KMS-11 (cell line): ENCODE measurements at regions not wholly inside any gene's neighbourhood (a gene's known extent, or its start where the extent isn't known, plus 50 kb on each side); places are given as distances from the start of the nearest gene placed in this dataset.
"Not testable (repeated sequence)": the region's sequence is repeated elsewhere in the genome, so short reads cannot be mapped to it uniquely, and the experiment has no call there.

Experiments used
- H2AFZ ChIP-seq: fragments of 200-600 bp; sonication (generic); 2 replicates; pipeline ENCODE4 v1.6.1; 2016; ENCODE audit warnings: antibody characterized with exemption, mixed run types, low read depth
- H3K27ac ChIP-seq: fragments of 200-600 bp; sonication (generic); 2 replicates; pipeline ENCODE4 v1.6.1; 2016; ENCODE audit warnings: mild to moderate bottlenecking, mixed run types
- H3K27me3 ChIP-seq: fragments of 200-600 bp; sonication (generic); 2 replicates; pipeline ENCODE4 v1.6.1; 2017; ENCODE audit warnings: mild to moderate bottlenecking, low read depth, mixed run types, moderate library complexity; ENCODE audit not compliant: insufficient read depth
- H3K36me3 ChIP-seq: fragments of 200-600 bp; sonication (generic); 2 replicates; pipeline ENCODE4 v1.6.1; 2017; ENCODE audit warnings: mild to moderate bottlenecking, mixed run types; ENCODE audit not compliant: insufficient read depth
- H3K4me1 ChIP-seq: fragments of 200-600 bp; sonication (generic); 2 replicates; pipeline ENCODE4 v1.6.1; 2016; ENCODE audit warnings: mild to moderate bottlenecking, low read depth, mixed run types; ENCODE audit not compliant: poor library complexity, severe bottlenecking
- H3K4me2 ChIP-seq: fragments of 200-600 bp; sonication (generic); 2 replicates; pipeline ENCODE4 v1.7.0; 2016; ENCODE audit warnings: mild to moderate bottlenecking, mixed run types
- H3K4me3 ChIP-seq: fragments of 200-600 bp; sonication (generic); IDR thresholded peaks from 2 replicates; pipeline ENCODE4 v1.6.1; 2017; ENCODE audit warnings: low read depth, low read length, mixed read lengths; ENCODE audit not compliant: insufficient read depth
- H3K79me2 ChIP-seq: fragments of 200-600 bp; sonication (generic); 2 replicates; pipeline ENCODE4 v1.6.1; 2016; ENCODE audit warnings: low read depth, mixed run types; ENCODE audit not compliant: insufficient read depth
- H3K9ac ChIP-seq: fragments of 200-600 bp; sonication (generic); 2 replicates; pipeline ENCODE4 v1.6.1; 2016; ENCODE audit warnings: mild to moderate bottlenecking, mixed run types
- H4K20me1 ChIP-seq: fragments of 200-600 bp; sonication (generic); 2 replicates; pipeline ENCODE4 v1.6.1; 2016; ENCODE audit warnings: mild to moderate bottlenecking, mixed run types; ENCODE audit not compliant: insufficient read depth
- CTCF ChIP-seq: fragments of 200-600 bp; sonication (generic); conservative IDR thresholded peaks from 2 replicates; pipeline ENCODE4 v1.6.1; 2017; ENCODE audit warnings: low read depth, mild to moderate bottlenecking, antibody characterized with exemption, low read length, moderate library complexity, mixed read lengths

GRCh38 chr3:139135657-139136056, 91.0 kb upstream of the PRR23C start:
- no peak for TF ChIP-seq CTCF
- no peaks in the 10 kb centered on the region for H4K20me1 ChIP-seq
- H3K4me3 ChIP-seq = no peak overlapping the region
- H3K27ac ChIP-seq = no peak overlapping the region
- no peaks in the 10 kb centered on the region for H3K36me3 ChIP-seq
- no peak overlapping the region for H3K4me2 ChIP-seq
- H2AFZ ChIP-seq = no peak overlapping the region
- H3K27me3 ChIP-seq = no peaks in the 10 kb centered on the region
- H3K4me1 ChIP-seq = peaks cover 26% of the 10 kb centered on the region
- H3K9ac ChIP-seq = no peak overlapping the region
- H3K79me2 ChIP-seq = no peaks in the 10 kb centered on the region

- H2AFZ ChIP-seq = no peak overlapping the region
- no peaks in the 10 kb centered on the region for H3K79me2 ChIP-seq
- H4K20me1 ChIP-seq = no peaks in the 10 kb centered on the region
- H3K9ac ChIP-seq = no peak overlapping the region
- no peaks in the 10 kb centered on the region for H3K36me3 ChIP-seq
- TF ChIP-seq CTCF = no peak
- no peak overlapping the region for H3K4me2 ChIP-seq
- H3K27ac ChIP-seq = no peak overlapping the region
- no peak overlapping the region for H3K4me3 ChIP-seq
- H3K4me1 ChIP-seq = peaks cover 19% of the 10 kb centered on the region
- no peaks in the 10 kb centered on the region for H3K27me3 ChIP-seq
These were observed 91.9 kb upstream of the PRR23C start for GRCh38 chr3:139136469-139137202.

- Histone ChIP-seq H3K4me1 (peaks cover 11% of the 10 kb centered on the region), H4K20me1 (no peaks in the 10 kb centered on the region), H3K36me3 (no peaks in the 10 kb centered on the region), H3K27ac (no peak overlapping the region), H3K9ac (no peak overlapping the region), H3K27me3 (no peaks in the 10 kb centered on the region), H3K4me3 (no peak overlapping the region), H3K79me2 (no peaks in the 10 kb centered on the region), H2AFZ (no peak overlapping the region), H3K4me2 (no peak overlapping the region)
- TF ChIP-seq CTCF = no peak
These were observed 95.9 kb upstream of the PRR23C start for GRCh38 chr3:139140553-139140952.

GRCh38 chr3:139145980-139146379, 101.3 kb upstream of the PRR23C start:
- H3K79me2 ChIP-seq, H2AFZ ChIP-seq, H3K4me3 ChIP-seq, H3K27ac ChIP-seq, H3K36me3 ChIP-seq, H3K4me2 ChIP-seq, H4K20me1 ChIP-seq, H3K27me3 ChIP-seq, H3K4me1 ChIP-seq, H3K9ac ChIP-seq: not testable (repeated sequence)

- no peaks in the 10 kb centered on the region for H3K36me3 ChIP-seq
- no peaks in the 10 kb centered on the region for H3K4me1 ChIP-seq
- no peak overlapping the region for H3K9ac ChIP-seq
- no peak overlapping the region for H3K4me3 ChIP-seq
- no peak for TF ChIP-seq CTCF
- H3K27me3 ChIP-seq = no peaks in the 10 kb centered on the region
- no peaks in the 10 kb centered on the region for H4K20me1 ChIP-seq
- H2AFZ ChIP-seq = no peak overlapping the region
- H3K79me2 ChIP-seq = no peaks in the 10 kb centered on the region
- no peak overlapping the region for H3K4me2 ChIP-seq
- no peak overlapping the region for H3K27ac ChIP-seq
These were observed 106.8 kb upstream of the PRR23C start for GRCh38 chr3:139151530-139151929.

GRCh38 chr3:139153434-139153833, 108.7 kb upstream of the PRR23C start:
- not testable (repeated sequence) for H3K4me3 ChIP-seq, H2AFZ ChIP-seq, H3K79me2 ChIP-seq, H3K9ac ChIP-seq, H3K27ac ChIP-seq, H3K36me3 ChIP-seq, H4K20me1 ChIP-seq, H3K4me1 ChIP-seq, H3K4me2 ChIP-seq, H3K27me3 ChIP-seq
